WERI-Rb-1 (cell line): ENCODE measurements at regions not wholly inside any gene's neighbourhood (a gene's known extent, or its start where the extent isn't known, plus 50 kb on each side); places are given as distances from the start of the nearest gene placed in this dataset.
"Not testable (repeated sequence)": the region's sequence is repeated elsewhere in the genome, so short reads cannot be mapped to it uniquely, and the experiment has no call there.

Source experiments
- DNase-seq: peaks from one replicate; pipeline ENCODE4 v3.0.0-alpha.2; 2020
- H3K27ac ChIP-seq: fragments of 250-450 bp; sonication (Bioruptor Pico); 2 replicates; pipeline ENCODE4 v1.5.1; 2020; ENCODE audit warnings: mild to moderate bottlenecking, moderate library complexity
- H3K27me3 ChIP-seq: fragments of 250-450 bp; sonication (Bioruptor Pico); 2 replicates; pipeline ENCODE4 v1.5.1; 2021; ENCODE audit warnings: mild to moderate bottlenecking, low read depth, moderate library complexity; ENCODE audit not compliant: insufficient read depth, severe bottlenecking
- H3K36me3 ChIP-seq: fragments of 250-450 bp; sonication (Bioruptor Pico); 2 replicates; pipeline ENCODE4 v1.5.1; 2020; ENCODE audit warnings: mild to moderate bottlenecking, moderate library complexity
- H3K4me3 ChIP-seq: 2 replicates; pipeline ENCODE4 v1.5.1; 2011; ENCODE audit warnings: low read depth, mild to moderate bottlenecking, control low read depth, low read length
- H3K9me3 ChIP-seq: fragments of 250-450 bp; sonication (Bioruptor Pico); 2 replicates; pipeline ENCODE4 v1.5.1; 2021; ENCODE audit warnings: mild to moderate bottlenecking, moderate library complexity; ENCODE audit not compliant: severe bottlenecking
- TF ChIP-seq, protein P1 (sequence below): IDR thresholded peaks from 2 replicates; pipeline ENCODE4 v1.5.1; 2011; ENCODE audit warnings: low read depth, mild to moderate bottlenecking, control low read depth, inconsistent platforms, low read length

GRCh38 chr7:66523409-66523808 is 105.3 kb upstream of the KCTD7 start:
- Histone ChIP-seq H3K36me3 (no peaks in the 10 kb centered on the region), H3K4me3 (no peak overlapping the region), H3K27me3 (no peaks in the 10 kb centered on the region), H3K9me3 (no peaks in the 10 kb centered on the region), H3K27ac (no peak overlapping the region)
- no peak for DNase-seq
- TF ChIP-seq, protein P1, sequence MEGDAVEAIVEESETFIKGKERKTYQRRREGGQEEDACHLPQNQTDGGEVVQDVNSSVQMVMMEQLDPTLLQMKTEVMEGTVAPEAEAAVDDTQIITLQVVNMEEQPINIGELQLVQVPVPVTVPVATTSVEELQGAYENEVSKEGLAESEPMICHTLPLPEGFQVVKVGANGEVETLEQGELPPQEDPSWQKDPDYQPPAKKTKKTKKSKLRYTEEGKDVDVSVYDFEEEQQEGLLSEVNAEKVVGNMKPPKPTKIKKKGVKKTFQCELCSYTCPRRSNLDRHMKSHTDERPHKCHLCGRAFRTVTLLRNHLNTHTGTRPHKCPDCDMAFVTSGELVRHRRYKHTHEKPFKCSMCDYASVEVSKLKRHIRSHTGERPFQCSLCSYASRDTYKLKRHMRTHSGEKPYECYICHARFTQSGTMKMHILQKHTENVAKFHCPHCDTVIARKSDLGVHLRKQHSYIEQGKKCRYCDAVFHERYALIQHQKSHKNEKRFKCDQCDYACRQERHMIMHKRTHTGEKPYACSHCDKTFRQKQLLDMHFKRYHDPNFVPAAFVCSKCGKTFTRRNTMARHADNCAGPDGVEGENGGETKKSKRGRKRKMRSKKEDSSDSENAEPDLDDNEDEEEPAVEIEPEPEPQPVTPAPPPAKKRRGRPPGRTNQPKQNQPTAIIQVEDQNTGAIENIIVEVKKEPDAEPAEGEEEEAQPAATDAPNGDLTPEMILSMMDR, result no peak

- Histone ChIP-seq H3K36me3 (no peaks in the 10 kb centered on the region), H3K4me3 (no peak overlapping the region), H3K9me3 (no peaks in the 10 kb centered on the region), H3K27me3 (no peaks in the 10 kb centered on the region), H3K27ac (no peak overlapping the region)
- no peak for DNase-seq
- TF ChIP-seq, protein P1, result no peak
These were observed 103.9 kb upstream of the KCTD7 start for GRCh38 chr7:66524738-66525137.

GRCh38 chr7:66526782-66527181 is 101.9 kb upstream of the KCTD7 start:
- H3K4me3 ChIP-seq, H3K36me3 ChIP-seq, H3K27ac ChIP-seq, H3K27me3 ChIP-seq, H3K9me3 ChIP-seq, DNase-seq: not testable (repeated sequence)

- Histone ChIP-seq H3K36me3 (no peaks in the 10 kb centered on the region), H3K4me3 (no peak overlapping the region), H3K27ac (no peak overlapping the region), H3K27me3 (no peaks in the 10 kb centered on the region), H3K9me3 (no peaks in the 10 kb centered on the region)
- DNase-seq, result no peak
- TF ChIP-seq, protein P1, result no peak
These were observed 100.0 kb upstream of the KCTD7 start for GRCh38 chr7:66528652-66529051.

GRCh38 chr7:66529883-66530610 is 98.6 kb upstream of the KCTD7 start:
- TF ChIP-seq, protein P1, result no peak
- no peak for DNase-seq
- H3K27ac ChIP-seq, result no peak overlapping the region
- H3K36me3 ChIP-seq, result no peaks in the 10 kb centered on the region
- H3K4me3 ChIP-seq, result no peak overlapping the region
- H3K9me3 ChIP-seq, result no peaks in the 10 kb centered on the region
- H3K27me3 ChIP-seq, result no peaks in the 10 kb centered on the region

DNA sequence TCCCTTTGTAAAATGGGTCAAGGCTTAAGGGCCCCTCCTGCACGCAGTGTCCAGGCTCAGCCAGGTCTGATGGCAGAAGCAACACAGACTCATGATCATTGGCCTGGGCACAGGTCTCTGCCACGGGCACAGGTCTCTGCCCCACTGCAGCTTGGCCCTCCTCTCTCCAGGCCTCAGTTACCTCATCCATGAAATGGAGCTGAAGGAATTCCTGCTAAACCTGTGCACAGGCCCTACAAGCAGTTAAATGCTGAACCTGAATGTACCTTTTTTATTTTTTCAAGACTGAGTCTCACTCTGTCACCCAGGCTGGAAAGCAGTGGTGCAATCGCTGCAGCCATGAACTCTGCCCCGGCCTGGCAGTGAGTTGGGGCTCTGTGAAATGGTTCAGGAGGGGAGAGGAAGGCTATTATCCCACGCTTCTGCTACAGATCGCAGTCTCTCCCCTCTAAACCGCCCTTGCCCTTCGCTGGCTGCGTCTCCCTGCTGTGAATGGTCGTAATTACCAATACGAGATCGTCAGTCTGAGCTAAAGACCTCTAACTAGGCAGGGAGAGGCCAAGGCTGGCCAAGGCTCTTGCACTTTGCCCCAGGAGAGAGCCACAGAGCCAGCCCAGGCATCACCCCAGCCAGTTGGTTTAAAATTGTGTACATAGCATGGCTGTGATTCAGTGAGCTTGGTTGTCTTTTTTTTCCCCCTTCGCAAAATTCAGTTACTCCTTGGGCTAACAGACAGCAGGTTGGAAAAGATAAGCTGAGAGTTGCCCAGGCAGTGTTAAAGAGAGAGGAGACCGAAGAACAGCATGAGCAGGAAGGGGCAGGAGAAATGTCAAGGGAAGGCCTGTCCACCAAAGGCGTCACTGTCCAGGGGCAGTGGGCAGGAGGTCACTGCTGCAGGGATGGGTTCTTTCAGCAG is 93.0 kb upstream of the KCTD7 start:
- H3K4me3 ChIP-seq, result no peak overlapping the region
- DNase-seq, result no peak
- TF ChIP-seq, protein P1, result no peak
- no peak overlapping the region for H3K27ac ChIP-seq
- H3K36me3 ChIP-seq, result no peaks in the 10 kb centered on the region; the same call in 1 of the 2 replicates
- no peaks in the 10 kb centered on the region for H3K27me3 ChIP-seq
- H3K9me3 ChIP-seq, result no peaks in the 10 kb centered on the region
